DMS153 treated with DMSO at 0.1 percent for 48 hours (cell line): ENCODE measurements at regions not wholly inside any gene's neighbourhood (a gene's known extent, or its start where the extent isn't known, plus 50 kb on each side); places are given as distances from the start of the nearest gene placed in this dataset.
"Not testable (repeated sequence)": the region's sequence is repeated elsewhere in the genome, so short reads cannot be mapped to it uniquely, and the experiment has no call there.

ENCODE experiments used
- DNase-seq: peaks from one replicate; lab custom pipeline; 2025; ENCODE audit not compliant: unreplicated experiment; lab: John Stamatoyannopoulos, UW

- DNase-seq, result no peak
Observed at GRCh38 chr6:2611092-2611491, 139.6 kb downstream of the MYLK4 start.

- no peak for DNase-seq
Observed at GRCh38 chr6:2608503-2608902, 142.2 kb downstream of the MYLK4 start.

GRCh38 chr6:2600363-2600762 lies 150.4 kb downstream of the MYLK4 start:
- no peak for DNase-seq

GRCh38 chr6:2599817-2600216 lies 150.9 kb downstream of the MYLK4 start:
- no peak for DNase-seq

GRCh38 chr6:2598867-2599266 lies 151.9 kb downstream of the MYLK4 start:
- no peak for DNase-seq

GRCh38 chr6:2597991-2598390 lies 152.7 kb downstream of the MYLK4 start:
- no peak for DNase-seq

GRCh38 chr6:2597457-2597856 lies 153.3 kb downstream of the MYLK4 start:
- not testable (repeated sequence) for DNase-seq

- DNase-seq, result no peak
Observed at GRCh38 chr6:2596222-2596621, 154.5 kb downstream of the MYLK4 start.

- no peak for DNase-seq
Observed at GRCh38 chr6:2594868-2595267, 155.9 kb downstream of the MYLK4 start.

GRCh38 chr6:2593167-2593566 lies 157.6 kb downstream of the MYLK4 start:
- no peak for DNase-seq

GRCh38 chr6:2589171-2589661 lies 161.5 kb downstream of the MYLK4 start:
- no peak for DNase-seq

GRCh38 chr6:2583459-2583858 lies 167.3 kb downstream of the MYLK4 start:
- no peak for DNase-seq

GRCh38 chr6:2582268-2582667 lies 168.5 kb downstream of the MYLK4 start:
- DNase-seq, result no peak

GRCh38 chr6:2581611-2582010 lies 169.1 kb downstream of the MYLK4 start:
- no peak for DNase-seq

GRCh38 chr6:2581011-2581410 lies 169.7 kb downstream of the MYLK4 start:
- no peak for DNase-seq

GRCh38 chr6:2579804-2580570 lies 170.7 kb downstream of the MYLK4 start:
- DNase-seq, result no peak

GRCh38 chr6:2579241-2579761 lies 171.4 kb downstream of the MYLK4 start:
- DNase-seq, result no peak

GRCh38 chr6:2578767-2579166 lies 172.0 kb downstream of the MYLK4 start:
- no peak for DNase-seq

- DNase-seq, result no peak
Observed at GRCh38 chr6:2576499-2576898, 174.2 kb downstream of the MYLK4 start.

- DNase-seq, result no peak
Observed at GRCh38 chr6:2575236-2575635, 175.5 kb downstream of the MYLK4 start.

GRCh38 chr6:2569420-2569819 lies 181.3 kb downstream of the MYLK4 start:
- not testable (repeated sequence) for DNase-seq

- no peak for DNase-seq
Observed at GRCh38 chr6:2566048-2566447, 184.7 kb downstream of the MYLK4 start.

- DNase-seq, result no peak
Observed at GRCh38 chr6:2565499-2565898, 185.2 kb downstream of the MYLK4 start.
